ENCODE measurements at regions not wholly inside any gene's neighbourhood (a gene's known extent, or its start where the extent isn't known, plus 50 kb on each side); places are given as distances from the start of the nearest gene placed in this dataset.

DNA sequence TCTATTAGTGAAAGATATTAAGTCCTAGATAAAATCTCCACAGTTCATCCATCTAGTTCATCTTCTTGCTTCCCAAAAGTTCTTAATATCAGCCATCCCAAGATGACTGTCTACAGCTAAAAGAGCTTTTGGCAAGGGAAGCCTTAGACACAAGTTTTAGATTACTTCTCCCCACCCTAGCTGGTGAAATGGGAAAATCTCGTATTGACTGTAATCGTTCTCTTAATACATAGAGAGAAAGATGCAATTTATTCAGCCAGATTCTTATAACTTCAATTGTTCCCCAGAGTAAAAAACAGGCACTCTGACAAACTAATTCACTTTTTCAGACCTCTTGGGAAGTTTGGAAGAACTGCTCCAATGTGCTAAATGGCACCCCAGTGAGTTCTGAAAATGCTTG is 1439.6 kb upstream of the C9orf72 start:
- TF ChIP-seq, protein P1, sequence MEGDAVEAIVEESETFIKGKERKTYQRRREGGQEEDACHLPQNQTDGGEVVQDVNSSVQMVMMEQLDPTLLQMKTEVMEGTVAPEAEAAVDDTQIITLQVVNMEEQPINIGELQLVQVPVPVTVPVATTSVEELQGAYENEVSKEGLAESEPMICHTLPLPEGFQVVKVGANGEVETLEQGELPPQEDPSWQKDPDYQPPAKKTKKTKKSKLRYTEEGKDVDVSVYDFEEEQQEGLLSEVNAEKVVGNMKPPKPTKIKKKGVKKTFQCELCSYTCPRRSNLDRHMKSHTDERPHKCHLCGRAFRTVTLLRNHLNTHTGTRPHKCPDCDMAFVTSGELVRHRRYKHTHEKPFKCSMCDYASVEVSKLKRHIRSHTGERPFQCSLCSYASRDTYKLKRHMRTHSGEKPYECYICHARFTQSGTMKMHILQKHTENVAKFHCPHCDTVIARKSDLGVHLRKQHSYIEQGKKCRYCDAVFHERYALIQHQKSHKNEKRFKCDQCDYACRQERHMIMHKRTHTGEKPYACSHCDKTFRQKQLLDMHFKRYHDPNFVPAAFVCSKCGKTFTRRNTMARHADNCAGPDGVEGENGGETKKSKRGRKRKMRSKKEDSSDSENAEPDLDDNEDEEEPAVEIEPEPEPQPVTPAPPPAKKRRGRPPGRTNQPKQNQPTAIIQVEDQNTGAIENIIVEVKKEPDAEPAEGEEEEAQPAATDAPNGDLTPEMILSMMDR (IDR thresholded peaks at IDR 0.05) = no peak
- TF ChIP-seq POLR2A (IDR thresholded peaks at IDR 0.05) = no peak

All from thyroid gland (tissue), 4 donors.